ENCODE measurements at regions not wholly inside any gene's neighbourhood (a gene's known extent, or its start where the extent isn't known, plus 50 kb on each side); places are given as distances from the start of the nearest gene placed in this dataset.

DNA sequence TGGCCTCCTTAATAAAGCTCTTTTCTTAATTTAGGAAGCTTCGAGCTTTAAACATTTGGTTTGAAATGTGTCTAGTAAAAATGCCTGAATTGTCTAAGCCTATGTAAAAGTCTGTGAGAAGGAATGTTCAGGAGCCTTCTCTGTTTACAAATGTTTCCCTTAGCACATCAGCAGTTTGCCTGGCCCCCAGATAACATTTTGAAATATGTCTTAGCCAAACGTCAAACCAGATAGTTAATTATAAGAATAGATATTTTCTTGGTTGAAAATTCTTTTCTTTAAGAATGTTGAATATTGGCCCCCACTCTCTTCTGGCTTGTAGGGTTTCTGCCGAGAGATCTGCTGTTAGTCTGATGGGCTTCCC is 498.6 kb downstream of the CCDC85A start:
- TF ChIP-seq, protein P1, sequence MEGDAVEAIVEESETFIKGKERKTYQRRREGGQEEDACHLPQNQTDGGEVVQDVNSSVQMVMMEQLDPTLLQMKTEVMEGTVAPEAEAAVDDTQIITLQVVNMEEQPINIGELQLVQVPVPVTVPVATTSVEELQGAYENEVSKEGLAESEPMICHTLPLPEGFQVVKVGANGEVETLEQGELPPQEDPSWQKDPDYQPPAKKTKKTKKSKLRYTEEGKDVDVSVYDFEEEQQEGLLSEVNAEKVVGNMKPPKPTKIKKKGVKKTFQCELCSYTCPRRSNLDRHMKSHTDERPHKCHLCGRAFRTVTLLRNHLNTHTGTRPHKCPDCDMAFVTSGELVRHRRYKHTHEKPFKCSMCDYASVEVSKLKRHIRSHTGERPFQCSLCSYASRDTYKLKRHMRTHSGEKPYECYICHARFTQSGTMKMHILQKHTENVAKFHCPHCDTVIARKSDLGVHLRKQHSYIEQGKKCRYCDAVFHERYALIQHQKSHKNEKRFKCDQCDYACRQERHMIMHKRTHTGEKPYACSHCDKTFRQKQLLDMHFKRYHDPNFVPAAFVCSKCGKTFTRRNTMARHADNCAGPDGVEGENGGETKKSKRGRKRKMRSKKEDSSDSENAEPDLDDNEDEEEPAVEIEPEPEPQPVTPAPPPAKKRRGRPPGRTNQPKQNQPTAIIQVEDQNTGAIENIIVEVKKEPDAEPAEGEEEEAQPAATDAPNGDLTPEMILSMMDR (IDR thresholded peaks at IDR 0.05), result no peak
- TF ChIP-seq POLR2A (IDR thresholded peaks at IDR 0.05), result no peak
